Neural cell (in vitro differentiated cells): ENCODE measurements at regions not wholly inside any gene's neighbourhood (a gene's known extent, or its start where the extent isn't known, plus 50 kb on each side); places are given as distances from the start of the nearest gene placed in this dataset.

ENCODE experiments used
- H2AFZ ChIP-seq: fragments of 200-600, 300-800 bp; sonication (generic), shearing (Covaris generic); 2 replicates; pipeline ENCODE4 v1.6.0; 2014; ENCODE audit warnings: low read depth, mild to moderate bottlenecking, antibody characterized with exemption, low read length, moderate library complexity
- H3F3A ChIP-seq: fragments of 200-600 bp; shearing (Covaris generic); 2 replicates; pipeline ENCODE4 v1.6.1; 2016; ENCODE audit warnings: mild to moderate bottlenecking, moderate library complexity, mixed read lengths, antibody characterized with exemption, low read length; ENCODE audit not compliant: insufficient read depth, poor library complexity, severe bottlenecking
- H3K27ac ChIP-seq: fragments of 200-600, 300-800 bp; sonication (generic), shearing (Covaris generic); 2 replicates; pipeline ENCODE4 v1.5.1; 2014; ENCODE audit warnings: mild to moderate bottlenecking, low read length, moderate library complexity
- H3K27me3 ChIP-seq: fragments of 300-800, 200-600 bp; sonication (generic), shearing (Covaris generic); 2 replicates; pipeline ENCODE4 v1.6.0; 2014; ENCODE audit warnings: mild to moderate bottlenecking, low read depth, low read length, moderate library complexity; ENCODE audit not compliant: insufficient read depth
- H3K36me3 ChIP-seq: fragments of 300-800, 200-600 bp; sonication (generic), shearing (Covaris generic); 2 replicates; pipeline ENCODE4 v1.5.1; 2014; ENCODE audit warnings: mild to moderate bottlenecking, antibody characterized with exemption, low read length, moderate library complexity; ENCODE audit not compliant: insufficient read depth
- H3K4me2 ChIP-seq: fragments of 300-800, 200-600 bp; sonication (generic), shearing (Covaris generic); 2 replicates; pipeline ENCODE4 v1.6.0; 2014; ENCODE audit warnings: mild to moderate bottlenecking, low read length
- H3K4me3 ChIP-seq: fragments of 300-800, 200-600 bp; sonication (generic), shearing (Covaris generic); 2 replicates; pipeline ENCODE4 v1.5.1; 2014; ENCODE audit warnings: mild to moderate bottlenecking, low read length, moderate library complexity
- H3K79me2 ChIP-seq: fragments of 200-600 bp; shearing (Covaris generic); replicated peaks from 2 replicates; pipeline ENCODE4 v1.6.0; 2014; ENCODE audit warnings: mild to moderate bottlenecking, low read length, moderate library complexity; ENCODE audit not compliant: insufficient read depth
- H3K9ac ChIP-seq: fragments of 300-800, 200-600 bp; sonication (generic), shearing (Covaris generic); 2 replicates; pipeline ENCODE4 v1.6.1; 2016; ENCODE audit warnings: mild to moderate bottlenecking, low read length, mixed read lengths
- H3K9me2 ChIP-seq: fragments of 200-600 bp; shearing (Covaris generic); 2 replicates; pipeline ENCODE4 v1.6.1; 2016; ENCODE audit warnings: mild to moderate bottlenecking, low read length, mixed read lengths; ENCODE audit not compliant: insufficient read depth
- H3K9me3 ChIP-seq: fragments of 200-600, 300-800 bp; sonication (generic), shearing (Covaris generic); 2 replicates; pipeline ENCODE4 v1.6.1; 2016; ENCODE audit warnings: mild to moderate bottlenecking, mixed run types, low read length, moderate library complexity, mixed read lengths
- H4K20me1 ChIP-seq: fragments of 200-600 bp; shearing (Covaris generic); 2 replicates; pipeline ENCODE4 v1.6.1; 2016; ENCODE audit warnings: mild to moderate bottlenecking, mixed run types; ENCODE audit not compliant: insufficient read depth
- EP300 ChIP-seq: fragments of 450-650 bp; conservative IDR thresholded peaks from 2 replicates; pipeline ENCODE4 v1.6.1; 2014; ENCODE audit warnings: antibody characterized with exemption, mild to moderate bottlenecking, moderate library complexity; ENCODE audit not compliant: poor library complexity, severe bottlenecking
- EZH2 ChIP-seq: fragments of 200-600, 300-800 bp; shearing (Covaris generic), sonication (generic); IDR thresholded peaks from 2 replicates; pipeline ENCODE4 v1.6.1; 2014; ENCODE audit warnings: antibody characterized with exemption, low read length, borderline replicate concordance, mild to moderate bottlenecking; ENCODE audit not compliant: insufficient read depth, poor library complexity, severe bottlenecking
- MXI1 ChIP-seq: fragments of 450-650 bp; conservative IDR thresholded peaks from 2 replicates; pipeline ENCODE4 v1.6.1; 2014; ENCODE audit warnings: antibody characterized with exemption, mild to moderate bottlenecking; ENCODE audit not compliant: poor library complexity, severe bottlenecking
- POLR2AphosphoS5 ChIP-seq: IDR thresholded peaks from 2 replicates; pipeline ENCODE4 v1.6.1; 2012
- RAD21 ChIP-seq: fragments of 450-650 bp; conservative IDR thresholded peaks from 2 replicates; pipeline ENCODE4 v1.6.1; 2014; ENCODE audit warnings: antibody characterized with exemption, mild to moderate bottlenecking, moderate library complexity
- REST ChIP-seq: IDR thresholded peaks from 2 replicates; pipeline ENCODE4 v1.6.1; 2012; ENCODE audit warnings: borderline replicate concordance
- SMC3 ChIP-seq: fragments of 450-650 bp; conservative IDR thresholded peaks from 2 replicates; pipeline ENCODE4 v1.6.1; 2014; ENCODE audit warnings: antibody characterized with exemption, mild to moderate bottlenecking, moderate library complexity; ENCODE audit not compliant: poor library complexity
- TAF1 ChIP-seq: IDR thresholded peaks from 2 replicates; pipeline ENCODE4 v1.6.1; 2012; ENCODE audit warnings: low read depth
- TF ChIP-seq, protein P1 (sequence below): fragments of 450-650 bp; IDR thresholded peaks from 2 replicates; pipeline ENCODE4 v1.5.1; 2014; ENCODE audit warnings: antibody characterized with exemption, mild to moderate bottlenecking, moderate library complexity; ENCODE audit not compliant: poor library complexity, severe bottlenecking

GRCh38 chr6:44023586-44024454, 103.4 kb downstream of the MRPL14 start:
- Histone ChIP-seq H2AFZ (no peak overlapping the region), H4K20me1 (no peaks in the 10 kb centered on the region), H3K27ac (no peak overlapping the region), H3F3A (no peaks in the 10 kb centered on the region), H3K9me3 (no peaks in the 10 kb centered on the region), H3K79me2 (no peaks in the 10 kb centered on the region), H3K9ac (no peak overlapping the region), H3K36me3 (no peaks in the 10 kb centered on the region), H3K4me2 (no peak overlapping the region), H3K27me3 (no peaks in the 10 kb centered on the region), H3K4me3 (no peak overlapping the region), H3K9me2 (no peaks in the 10 kb centered on the region)
- TF ChIP-seq EP300 = no peak
- TF ChIP-seq RAD21 = no peak

DNA sequence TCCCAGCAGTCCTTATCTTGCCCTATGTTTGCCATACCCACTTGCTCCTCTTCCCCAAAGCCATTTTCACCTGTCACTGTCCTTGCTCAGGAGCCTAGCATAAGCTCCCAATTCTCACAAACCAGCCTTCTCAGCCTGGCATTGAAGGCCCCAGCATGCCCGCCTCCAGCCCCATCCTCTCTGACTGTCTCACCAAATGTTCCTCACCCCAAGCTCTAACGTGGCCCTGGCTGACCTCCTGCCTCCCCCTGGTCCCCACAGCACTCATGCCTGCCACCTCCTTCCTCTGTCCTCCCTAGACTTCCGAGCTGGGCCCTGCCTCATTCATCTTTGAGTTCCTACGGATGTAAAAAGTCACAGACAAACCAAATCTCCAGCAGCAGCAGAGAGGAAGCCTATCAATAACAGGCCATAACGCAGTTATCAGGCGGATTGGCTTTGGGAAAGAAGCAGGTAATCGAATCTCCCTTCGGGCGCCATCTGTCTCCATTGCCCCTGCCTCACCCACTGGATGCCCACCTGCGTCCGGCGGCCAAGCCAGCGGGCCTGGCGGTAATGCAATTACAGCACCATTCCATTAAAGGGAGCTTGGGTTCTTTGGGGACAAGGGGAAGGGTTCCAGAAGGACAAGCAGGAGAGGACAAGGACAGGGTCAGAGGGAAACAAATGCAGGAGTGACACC, 104.4 kb downstream of the MRPL14 start:
- Histone ChIP-seq H3K27ac (no peak overlapping the region), H4K20me1 (no peaks in the 10 kb centered on the region)
- TF ChIP-seq EZH2 = no peak
- no peak for TF ChIP-seq EP300

GRCh38 chr6:44022296-44022661, 105.0 kb downstream of the MRPL14 start:
- no peaks in the 10 kb centered on the region for H3F3A ChIP-seq
- H3K4me3 ChIP-seq = no peak overlapping the region

More for the DNA sequence above, 104.4 kb downstream of the MRPL14 start:
- Histone ChIP-seq H3K4me2 (no peak overlapping the region), H3F3A (no peaks in the 10 kb centered on the region), H3K79me2 (no peaks in the 10 kb centered on the region), H3K4me3 (no peak overlapping the region), H3K9ac (no peak overlapping the region), H3K9me3 (no peaks in the 10 kb centered on the region), H2AFZ (no peak overlapping the region), H3K27me3 (no peaks in the 10 kb centered on the region), H3K9me2 (no peaks in the 10 kb centered on the region), H3K36me3 (no peaks in the 10 kb centered on the region)

More at GRCh38 chr6:44022296-44022661, 105.0 kb downstream of the MRPL14 start:
- no peaks in the 10 kb centered on the region for H3K27me3 ChIP-seq
- H3K27ac ChIP-seq = no peak overlapping the region
- H3K9ac ChIP-seq = no peak overlapping the region
- no peak overlapping the region for H3K4me2 ChIP-seq
- H3K36me3 ChIP-seq = no peaks in the 10 kb centered on the region
- no peaks in the 10 kb centered on the region for H4K20me1 ChIP-seq
- no peaks in the 10 kb centered on the region for H3K79me2 ChIP-seq
- no peaks in the 10 kb centered on the region for H3K9me2 ChIP-seq
- H3K9me3 ChIP-seq = no peaks in the 10 kb centered on the region
- no peak overlapping the region for H2AFZ ChIP-seq
- TF ChIP-seq SMC3 (no peak), MXI1 (no peak), REST (no peak), RAD21 (no peak), EZH2 (no peak), TAF1 (no peak), EP300 (no peak), POLR2AphosphoS5 (no peak)
- TF ChIP-seq, protein P1, sequence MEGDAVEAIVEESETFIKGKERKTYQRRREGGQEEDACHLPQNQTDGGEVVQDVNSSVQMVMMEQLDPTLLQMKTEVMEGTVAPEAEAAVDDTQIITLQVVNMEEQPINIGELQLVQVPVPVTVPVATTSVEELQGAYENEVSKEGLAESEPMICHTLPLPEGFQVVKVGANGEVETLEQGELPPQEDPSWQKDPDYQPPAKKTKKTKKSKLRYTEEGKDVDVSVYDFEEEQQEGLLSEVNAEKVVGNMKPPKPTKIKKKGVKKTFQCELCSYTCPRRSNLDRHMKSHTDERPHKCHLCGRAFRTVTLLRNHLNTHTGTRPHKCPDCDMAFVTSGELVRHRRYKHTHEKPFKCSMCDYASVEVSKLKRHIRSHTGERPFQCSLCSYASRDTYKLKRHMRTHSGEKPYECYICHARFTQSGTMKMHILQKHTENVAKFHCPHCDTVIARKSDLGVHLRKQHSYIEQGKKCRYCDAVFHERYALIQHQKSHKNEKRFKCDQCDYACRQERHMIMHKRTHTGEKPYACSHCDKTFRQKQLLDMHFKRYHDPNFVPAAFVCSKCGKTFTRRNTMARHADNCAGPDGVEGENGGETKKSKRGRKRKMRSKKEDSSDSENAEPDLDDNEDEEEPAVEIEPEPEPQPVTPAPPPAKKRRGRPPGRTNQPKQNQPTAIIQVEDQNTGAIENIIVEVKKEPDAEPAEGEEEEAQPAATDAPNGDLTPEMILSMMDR = no peak
